ENCODE measurements at regions not wholly inside any gene's neighbourhood (a gene's known extent, or its start where the extent isn't known, plus 50 kb on each side); places are given as distances from the start of the nearest gene placed in this dataset.

DNA sequence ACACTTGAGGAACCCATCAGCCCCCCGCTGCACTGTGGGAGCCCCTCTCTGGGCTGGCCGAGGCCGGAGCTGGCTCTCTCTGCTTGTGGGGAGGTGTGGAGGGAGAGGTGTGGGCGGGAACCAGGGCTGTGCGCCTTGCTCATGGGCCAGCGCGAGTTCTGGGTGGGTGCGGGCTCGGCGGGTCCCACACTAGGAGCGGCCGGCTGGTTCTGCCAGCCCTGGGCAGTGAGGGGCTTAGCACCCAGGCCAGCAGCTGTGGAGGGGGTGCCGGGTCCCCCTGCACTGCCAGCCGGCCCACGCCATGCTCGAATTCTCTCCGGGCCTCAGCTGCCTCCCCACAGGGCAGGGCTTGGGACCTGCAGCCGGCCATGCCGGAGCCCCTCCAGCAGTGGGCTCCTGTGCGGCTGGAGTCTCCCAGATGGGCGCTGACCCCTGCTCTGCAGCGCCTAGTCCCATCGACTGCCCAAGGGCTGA, 430.2 kb downstream of the FAT4 start:
- Histone ChIP-seq H3K27ac (no peak overlapping the region), H3K9ac (no peak overlapping the region), H3K4me2 (no peak overlapping the region), H3K4me1 (no peaks in the 10 kb centered on the region), H4K20me1 (no peaks in the 10 kb centered on the region), H3K9me3 (peaks cover 21% of the 10 kb centered on the region), H3K4me3 (no peak overlapping the region), H3K27me3 (no peaks in the 10 kb centered on the region), H3K36me3 (no peaks in the 10 kb centered on the region)
- no peak for TF ChIP-seq Cebpa-rat (IDR thresholded peaks at IDR 0.05)

DNA sequence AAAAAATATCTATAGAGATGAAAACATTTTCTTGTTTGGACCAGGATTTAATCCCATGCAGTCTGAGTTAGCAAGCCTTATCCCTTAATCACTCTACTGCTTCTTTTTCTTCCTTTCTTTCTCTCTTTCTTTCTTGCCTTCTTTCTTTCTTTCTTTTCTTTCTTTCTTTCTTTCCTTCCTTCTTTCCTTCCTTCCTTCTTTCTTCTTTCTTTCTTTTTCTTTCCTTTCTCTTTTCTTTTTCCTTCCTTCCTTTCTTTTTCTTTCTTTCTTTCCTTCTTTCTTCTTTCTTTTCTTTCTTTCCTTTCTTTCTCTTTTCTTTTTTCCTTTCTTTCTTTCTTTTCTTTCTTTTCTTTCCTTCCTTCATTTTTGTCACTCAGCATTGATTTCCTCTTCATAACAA, 434.6 kb downstream of the FAT4 start:
- Histone ChIP-seq H3K4me3 (no peak overlapping the region), H4K20me1 (no peaks in the 10 kb centered on the region), H3K9ac (no peak overlapping the region), H3K9me3 (peaks cover 17% of the 10 kb centered on the region), H3K4me2 (no peak overlapping the region), H3K4me1 (no peaks in the 10 kb centered on the region), H3K27ac (no peak overlapping the region), H3K27me3 (no peaks in the 10 kb centered on the region), H3K36me3 (no peaks in the 10 kb centered on the region)
- TF ChIP-seq Cebpa-rat (IDR thresholded peaks at IDR 0.05): no peak

DNA sequence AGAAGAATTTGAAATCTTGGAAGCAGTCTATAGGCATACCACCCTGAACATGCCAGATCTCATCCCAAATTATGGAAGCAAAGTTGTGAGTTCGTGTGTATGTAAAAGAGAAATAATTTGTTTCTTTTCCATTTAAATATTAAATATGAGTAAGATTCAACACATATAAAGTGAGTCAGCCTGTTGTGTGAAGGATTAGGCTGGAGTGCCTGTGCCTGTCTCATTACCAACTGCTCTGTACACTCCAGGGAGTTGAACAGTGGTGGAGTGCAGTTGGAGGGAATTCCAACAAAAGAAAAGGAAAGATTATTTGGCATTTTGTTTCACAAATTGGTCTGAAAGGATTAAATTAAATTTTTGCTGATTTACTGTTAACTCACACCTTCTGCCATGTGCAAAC, 435.6 kb downstream of the FAT4 start:
- Histone ChIP-seq H3K36me3 (no peaks in the 10 kb centered on the region), H3K4me2 (no peak overlapping the region), H3K4me1 (no peaks in the 10 kb centered on the region), H3K4me3 (no peak overlapping the region), H3K9ac (no peak overlapping the region), H3K27me3 (no peaks in the 10 kb centered on the region), H4K20me1 (no peaks in the 10 kb centered on the region), H3K9me3 (peaks cover 7% of the 10 kb centered on the region), H3K27ac (no peak overlapping the region)
- no peak for TF ChIP-seq Cebpa-rat (IDR thresholded peaks at IDR 0.05)

DNA sequence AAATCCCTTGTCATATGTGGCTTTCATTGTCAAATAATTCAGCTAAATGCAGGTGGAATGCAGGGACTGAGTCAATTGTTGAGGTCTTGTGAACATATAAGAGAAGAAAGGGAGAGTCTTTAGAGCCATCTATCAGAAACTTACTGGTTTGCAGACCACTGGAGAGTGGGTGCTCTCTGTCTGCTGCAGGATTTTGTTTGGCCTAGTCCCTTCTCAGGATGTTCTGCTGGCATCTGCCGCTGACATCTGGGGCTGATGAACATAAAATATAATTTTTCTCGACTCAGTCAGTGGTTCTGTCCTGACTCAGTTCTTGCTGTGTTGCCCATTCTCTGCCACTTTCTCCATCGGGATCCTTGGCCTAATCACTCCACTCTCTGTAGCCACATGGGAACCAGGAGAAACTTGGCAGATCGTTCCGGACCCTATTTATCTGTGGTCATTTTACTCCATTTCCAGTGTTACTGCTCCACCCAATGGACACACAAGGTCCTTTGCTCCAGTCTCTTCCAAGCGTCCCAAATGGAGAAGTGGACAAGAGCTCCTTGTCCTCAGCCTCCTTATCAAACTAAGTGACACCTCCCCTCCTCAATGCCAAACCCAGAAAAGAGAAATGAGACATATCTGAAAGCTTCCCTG, 436.2 kb downstream of the FAT4 start:
- H3K4me3 ChIP-seq: no peak overlapping the region
- no peak for TF ChIP-seq Cebpa-rat (IDR thresholded peaks at IDR 0.05)

DNA sequence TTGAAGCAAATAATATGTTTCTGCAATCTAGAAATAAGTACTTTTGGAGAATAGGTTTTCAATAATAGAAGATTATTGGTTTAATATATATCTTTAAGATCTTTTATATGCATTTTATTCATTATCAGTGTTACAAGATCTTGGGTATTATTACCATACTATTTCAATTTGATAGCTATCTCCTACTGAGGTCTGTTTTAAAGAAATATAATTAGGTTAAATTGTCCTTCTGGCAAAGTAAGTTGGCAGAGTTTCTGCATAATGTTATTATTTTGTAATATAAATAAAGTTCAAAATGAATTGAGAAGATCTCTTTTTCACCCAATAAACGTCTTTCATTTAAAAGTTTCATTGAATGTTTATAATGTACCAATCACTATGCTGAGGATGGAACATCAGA, 443.7 kb downstream of the FAT4 start:
- no peaks in the 10 kb centered on the region for H3K4me1 ChIP-seq
- no peak overlapping the region for H3K4me3 ChIP-seq
- no peak overlapping the region for H3K4me2 ChIP-seq
- H3K27me3 ChIP-seq: no peaks in the 10 kb centered on the region
- no peaks in the 10 kb centered on the region for H4K20me1 ChIP-seq
- no peaks in the 10 kb centered on the region for H3K9me3 ChIP-seq
- no peak for TF ChIP-seq Cebpa-rat (IDR thresholded peaks at IDR 0.05)
- no peaks in the 10 kb centered on the region for H3K36me3 ChIP-seq
- H3K27ac ChIP-seq: no peak overlapping the region
- no peak overlapping the region for H3K9ac ChIP-seq

More for the DNA sequence above, 436.2 kb downstream of the FAT4 start:
- Histone ChIP-seq H3K36me3 (no peaks in the 10 kb centered on the region), H3K9me3 (peaks cover 1% of the 10 kb centered on the region; the same call in 1 of the 2 replicates), H3K4me1 (no peaks in the 10 kb centered on the region), H3K4me2 (no peak overlapping the region), H3K27me3 (no peaks in the 10 kb centered on the region), H4K20me1 (no peaks in the 10 kb centered on the region), H3K9ac (no peak overlapping the region), H3K27ac (no peak overlapping the region)

DNA sequence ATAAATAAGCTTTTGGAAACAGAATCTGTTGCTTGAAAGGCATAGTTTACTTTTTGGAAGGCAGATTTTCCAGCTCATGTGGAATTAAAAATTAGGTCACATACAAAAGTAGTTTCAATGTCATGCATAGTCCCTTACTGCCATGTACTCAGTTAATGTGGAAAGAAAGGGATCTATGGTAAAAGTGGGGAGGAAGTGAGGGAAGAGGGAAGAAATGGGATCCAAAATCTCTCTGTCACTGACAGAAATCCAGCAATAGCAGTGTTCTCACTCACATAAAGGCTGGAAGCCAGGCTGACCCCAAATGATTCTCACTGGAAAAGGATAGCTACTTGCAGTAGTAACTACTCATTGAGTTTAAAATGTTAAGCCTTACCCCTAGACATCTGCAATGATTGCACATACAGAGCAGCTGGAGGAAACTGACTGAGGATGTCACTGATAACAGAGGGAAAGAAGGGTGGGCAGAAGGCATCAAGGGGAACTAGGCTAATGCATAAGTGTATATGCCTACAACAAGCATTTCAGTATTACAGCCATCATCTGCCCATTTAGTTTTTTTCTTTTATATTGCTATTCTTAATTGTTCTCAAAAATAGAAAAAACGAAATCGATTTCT, 445.6 kb downstream of the FAT4 start:
- no peak overlapping the region for H3K4me2 ChIP-seq
- H3K27me3 ChIP-seq: no peaks in the 10 kb centered on the region
- H3K9ac ChIP-seq: no peak overlapping the region
- no peaks in the 10 kb centered on the region for H3K36me3 ChIP-seq
- TF ChIP-seq Cebpa-rat (IDR thresholded peaks at IDR 0.05): no peak
- no peaks in the 10 kb centered on the region for H4K20me1 ChIP-seq
- H3K4me1 ChIP-seq: no peaks in the 10 kb centered on the region
- no peaks in the 10 kb centered on the region for H3K9me3 ChIP-seq
- no peak overlapping the region for H3K4me3 ChIP-seq
- H3K27ac ChIP-seq: no peak overlapping the region

DNA sequence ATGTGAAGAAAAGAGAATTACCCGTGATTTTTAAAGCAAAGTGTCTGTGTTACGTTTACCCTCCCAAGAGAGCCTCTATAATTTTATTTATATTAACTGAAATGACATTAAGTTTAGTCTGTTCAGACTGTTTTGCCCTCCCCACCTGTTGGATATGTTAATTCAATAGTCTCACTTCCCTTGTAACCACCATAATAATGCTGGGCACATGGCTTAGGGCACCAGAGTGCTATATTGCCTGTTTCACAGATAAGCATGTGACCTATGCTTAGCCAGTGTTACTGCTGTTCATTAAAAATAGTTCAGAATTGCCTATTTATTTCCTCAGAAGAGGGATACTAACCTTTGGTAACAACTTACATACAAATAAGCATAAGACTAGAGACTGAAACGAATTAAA, 446.2 kb downstream of the FAT4 start:
- H3K27ac ChIP-seq: no peak overlapping the region
- H4K20me1 ChIP-seq: no peaks in the 10 kb centered on the region
- no peak overlapping the region for H3K9ac ChIP-seq
- H3K4me3 ChIP-seq: no peak overlapping the region
- no peak overlapping the region for H3K4me2 ChIP-seq
- H3K27me3 ChIP-seq: no peaks in the 10 kb centered on the region
- no peaks in the 10 kb centered on the region for H3K9me3 ChIP-seq
- H3K4me1 ChIP-seq: no peaks in the 10 kb centered on the region
- H3K36me3 ChIP-seq: no peaks in the 10 kb centered on the region
- TF ChIP-seq Cebpa-rat (IDR thresholded peaks at IDR 0.05): no peak

DNA sequence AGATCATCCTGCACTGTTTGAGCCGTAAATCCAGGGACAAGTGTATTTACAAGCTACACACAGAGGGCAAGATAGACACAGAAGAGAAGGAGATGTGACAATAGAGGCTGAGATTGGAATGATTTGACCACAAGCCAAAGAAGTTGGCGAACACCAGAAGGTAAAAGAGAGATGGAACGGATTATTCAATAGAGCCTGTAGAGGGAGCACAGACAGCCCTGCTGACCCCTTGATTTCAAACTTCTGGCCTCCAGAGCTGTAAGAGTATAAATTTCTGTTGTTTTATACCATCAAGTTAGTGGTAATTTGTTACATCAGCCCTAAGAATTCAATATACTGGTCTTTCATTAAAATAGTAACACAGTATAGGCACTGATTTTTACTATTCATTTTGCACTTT, 447.8 kb downstream of the FAT4 start:
- H3K9me3 ChIP-seq: no peaks in the 10 kb centered on the region
- no peaks in the 10 kb centered on the region for H3K4me1 ChIP-seq
- no peaks in the 10 kb centered on the region for H3K36me3 ChIP-seq

DNA sequence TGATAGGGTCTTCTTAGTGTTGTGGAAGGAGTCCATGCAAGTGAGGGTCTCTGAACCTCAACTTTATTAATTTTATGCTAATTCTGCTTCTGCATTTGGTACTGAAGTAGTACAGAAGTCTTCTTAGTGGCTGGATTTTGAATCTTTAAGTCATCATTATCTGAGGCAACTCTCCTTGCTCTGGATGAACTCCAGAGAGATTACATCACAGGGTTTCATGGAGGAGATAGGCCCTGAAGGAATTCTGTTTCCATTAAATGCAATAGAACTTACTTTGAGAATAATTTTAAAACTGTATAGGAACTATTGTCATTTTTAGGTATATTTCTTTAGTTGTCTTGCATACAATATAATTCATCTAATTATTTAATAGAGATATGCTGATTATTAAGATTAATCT, 451.2 kb downstream of the FAT4 start:
- H3K9ac ChIP-seq: no peak overlapping the region
- no peaks in the 10 kb centered on the region for H4K20me1 ChIP-seq
- no peak overlapping the region for H3K4me2 ChIP-seq
- H3K9me3 ChIP-seq: no peaks in the 10 kb centered on the region
- no peaks in the 10 kb centered on the region for H3K27me3 ChIP-seq
- no peaks in the 10 kb centered on the region for H3K4me1 ChIP-seq
- no peaks in the 10 kb centered on the region for H3K36me3 ChIP-seq
- no peak for TF ChIP-seq Cebpa-rat (IDR thresholded peaks at IDR 0.05)
- no peak overlapping the region for H3K4me3 ChIP-seq
- H3K27ac ChIP-seq: no peak overlapping the region

More for the DNA sequence above, 447.8 kb downstream of the FAT4 start:
- no peak overlapping the region for H3K4me3 ChIP-seq
- no peaks in the 10 kb centered on the region for H3K27me3 ChIP-seq
- no peak overlapping the region for H3K9ac ChIP-seq
- H3K27ac ChIP-seq: no peak overlapping the region
- no peaks in the 10 kb centered on the region for H4K20me1 ChIP-seq
- TF ChIP-seq Cebpa-rat (IDR thresholded peaks at IDR 0.05): no peak
- no peak overlapping the region for H3K4me2 ChIP-seq

DNA sequence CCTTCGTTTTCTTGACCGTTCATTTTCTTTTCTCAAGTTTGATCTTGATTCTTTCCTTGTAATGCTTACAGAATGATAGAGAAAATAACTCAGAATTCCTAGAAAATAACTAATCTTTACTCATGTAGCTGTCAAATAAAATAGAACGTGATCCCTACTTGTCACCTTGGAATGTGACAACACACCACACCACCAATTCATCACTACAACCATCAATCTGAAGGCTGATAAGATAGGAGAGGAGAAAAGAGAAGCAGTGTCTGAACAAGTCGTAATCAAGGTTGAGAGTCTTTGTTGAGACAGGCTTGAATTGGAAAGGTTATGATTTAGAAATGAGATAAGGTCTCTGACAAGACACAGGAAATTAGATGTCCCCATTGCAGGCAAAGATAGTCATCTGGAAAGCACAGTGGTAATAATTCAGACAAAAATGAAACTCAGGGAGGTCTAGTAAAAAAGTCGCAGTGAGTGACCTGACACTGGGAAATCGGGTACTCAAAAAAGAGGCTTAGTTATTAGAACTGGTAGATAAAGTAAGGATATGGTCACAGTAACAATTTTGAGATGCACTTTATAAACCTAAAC, 456.2 kb downstream of the FAT4 start:
- TF ChIP-seq Cebpa-rat (IDR thresholded peaks at IDR 0.05): no peak
- H3K9me3 ChIP-seq: peaks cover 3% of the 10 kb centered on the region; the same call in 1 of the 2 replicates

More for the DNA sequence above, 456.2 kb downstream of the FAT4 start:
- H3K36me3 ChIP-seq: no peaks in the 10 kb centered on the region
- no peak overlapping the region for H3K4me2 ChIP-seq
- H3K27ac ChIP-seq: no peak overlapping the region
- no peak overlapping the region for H3K9ac ChIP-seq
- H3K4me1 ChIP-seq: no peaks in the 10 kb centered on the region
- H3K4me3 ChIP-seq: no peak overlapping the region
- no peaks in the 10 kb centered on the region for H4K20me1 ChIP-seq
- H3K27me3 ChIP-seq: no peaks in the 10 kb centered on the region

Data from BLaER1 (cell line).